GM12878 (cell line): ENCODE measurements at regions not wholly inside any gene's neighbourhood (a gene's known extent, or its start where the extent isn't known, plus 50 kb on each side); places are given as distances from the start of the nearest gene placed in this dataset.

Experiments used
- ATAC-seq: fragments of 200-7000 bp; cut with Tn5 transposase; 3 replicates; pipeline ENCODE4 v1.9.1; 2020; ENCODE audit warnings: mild to moderate bottlenecking, moderate library complexity
- BruUV-seq: library from RNA; stranded (reverse); fragments of 400-500 nt; replicated peaks from 2 replicates; lab custom pipeline; 2021; lab: Mats Ljungman, UMichigan
- CTCF ChIA-PET: fragments of 300-600 bp; sonication (Branson Sonifier 250); formaldehyde crosslinking; extraction: SDS; loops from one replicate; lab custom pipeline; 2021; ENCODE audit warnings: inconsistent platforms; lab: Yijun Ruan, JAX
- POLR2A ChIA-PET: fragments of 350-600 bp; formaldehyde crosslinking; extraction: SDS; loops from one replicate; lab custom pipeline; 2021; ENCODE audit warnings: inconsistent platforms; lab: Charles Lee
- RAD21 ChIA-PET: fragments of 300-600 bp; sonication (Branson Sonifier 250); formaldehyde crosslinking; loops from one replicate; lab custom pipeline; 2023; ENCODE audit warnings: antibody characterized with exemption; ENCODE audit not compliant: unreplicated experiment; lab: Charles Lee
- SMC1A ChIA-PET: fragments of 300-600 bp; sonication (Branson Sonifier 250); formaldehyde crosslinking; loops from one replicate; lab custom pipeline; 2023; ENCODE audit not compliant: unreplicated experiment, uncharacterized antibody; lab: Charles Lee
- DNase-seq: peaks from one replicate; pipeline ENCODE4 v3.0.0-alpha.2; 2011; ENCODE audit warnings: low read depth, low spot score
- FAIRE-seq: peaks from 3 replicates; lab custom pipeline; 2011; peaks lifted over from hg19 to GRCh38; lab: Jason Lieb, UNC
- H2AFZ ChIP-seq: 2 replicates; pipeline ENCODE4 v1.6.0; 2011; ENCODE audit warnings: low read depth, low read length, control low read depth; ENCODE audit not compliant: control insufficient read depth
- H3K27ac ChIP-seq: 2 replicates; pipeline ENCODE4 v1.5.1; 2011; ENCODE audit warnings: control low read depth; ENCODE audit not compliant: control insufficient read depth, insufficient read depth
- H3K27me3 ChIP-seq, 2 experiments: replicated peaks in 1 of 2; 2 replicates each; pipeline versions ENCODE4 v1.6.0 to v1.6.1; 2011; ENCODE audit warnings: low read length in 1 of 2; ENCODE audit not compliant: control insufficient read depth in 2 of 2, insufficient read depth in 2 of 2
- H3K36me3 ChIP-seq, 2 experiments: 2 replicates each; pipeline ENCODE4 v1.5.1; 2011; ENCODE audit warnings: low read length in 1 of 2; ENCODE audit not compliant: control insufficient read depth in 2 of 2, insufficient read depth in 2 of 2
- H3K4me1 ChIP-seq: 2 replicates; pipeline ENCODE4 v1.6.1; 2011; ENCODE audit warnings: mild to moderate bottlenecking, low read length, moderate library complexity, mixed read lengths; ENCODE audit not compliant: control insufficient read depth, insufficient read depth
- H3K4me2 ChIP-seq: 2 replicates; pipeline ENCODE4 v1.6.0; 2011; ENCODE audit warnings: control low read depth; ENCODE audit not compliant: control insufficient read depth, insufficient read depth
- H3K4me3 ChIP-seq: fragments of 200-600 bp; sonication (generic); 2 replicates; pipeline ENCODE4 v1.5.1; 2016
- H3K79me2 ChIP-seq: 2 replicates; pipeline ENCODE4 v1.6.0; 2011; ENCODE audit warnings: low read length; ENCODE audit not compliant: control insufficient read depth, insufficient read depth
- H3K9ac ChIP-seq: 2 replicates; pipeline ENCODE4 v1.8.0; 2011; ENCODE audit warnings: low read length, control low read depth, mixed read lengths; ENCODE audit not compliant: control insufficient read depth, insufficient read depth
- H3K9me3 ChIP-seq: replicated peaks from 3 replicates; pipeline ENCODE4 v1.5.1; 2011; ENCODE audit warnings: mild to moderate bottlenecking, low read length; ENCODE audit not compliant: control insufficient read depth, insufficient read depth
- H4K20me1 ChIP-seq: 2 replicates; pipeline ENCODE4 v1.6.0; 2011; ENCODE audit not compliant: control insufficient read depth, insufficient read depth
- MEF2A ChIP-seq: IDR thresholded peaks from 2 replicates; pipeline ENCODE4 v1.6.1; 2011; ENCODE audit warnings: low read depth, mild to moderate bottlenecking, low read length, moderate library complexity; ENCODE audit not compliant: insufficient read depth
- NFIC ChIP-seq: IDR thresholded peaks from 2 replicates; pipeline ENCODE4 v1.6.1; 2012; ENCODE audit warnings: low read depth, mild to moderate bottlenecking, inconsistent platforms, low read length, moderate library complexity
- NR2C2 ChIP-seq: IDR thresholded peaks from 2 replicates; pipeline ENCODE4 v1.6.1; 2011; ENCODE audit warnings: borderline replicate concordance, low read depth; ENCODE audit not compliant: control insufficient read depth, insufficient read length
- POLR2AphosphoS2 ChIP-seq: IDR thresholded peaks from 2 replicates; pipeline ENCODE4 v1.6.1; 2011; ENCODE audit warnings: low read depth, mild to moderate bottlenecking, low read length, improper control_type of control experiment, moderate library complexity
- POU2F2 ChIP-seq: IDR thresholded peaks from 3 replicates; pipeline ENCODE4 v1.6.1; 2011; ENCODE audit warnings: low read depth, mild to moderate bottlenecking, low read length, borderline replicate concordance
- RCOR1 ChIP-seq: conservative IDR thresholded peaks from 2 replicates; pipeline ENCODE4 v1.6.1; 2012; ENCODE audit warnings: low read depth, low read length, improper control_type of control experiment
- RELA ChIP-seq: fragments of 450-650 bp; IDR thresholded peaks from 2 replicates; pipeline ENCODE4 v1.8.0; 2014; ENCODE audit warnings: borderline replicate concordance; ENCODE audit not compliant: partially characterized antibody
- SRF ChIP-seq, 2 experiments: IDR thresholded peaks; 2 replicates each; pipeline ENCODE4 v1.6.1; 2011; ENCODE audit warnings: low read depth in 2 of 2, low read length in 2 of 2, mild to moderate bottlenecking in 1 of 2, moderate library complexity in 1 of 2
- YY1 ChIP-seq: IDR thresholded peaks from 2 replicates; pipeline ENCODE4 v1.6.1; 2011; ENCODE audit warnings: low read depth, mild to moderate bottlenecking, low read length
- ZNF384 ChIP-seq: IDR thresholded peaks from 2 replicates; pipeline ENCODE4 v1.6.1; 2012; ENCODE audit warnings: low read depth, mild to moderate bottlenecking, low read length, improper control_type of control experiment, borderline replicate concordance
- WGBS: methylation state at CpG from one replicate; pipeline ENCODE4 v1.1.6; 2016; ENCODE audit warnings: low lambda C conversion rate; ENCODE audit not compliant: insufficient replicate concordance, insufficient coverage; ENCODE audit errors: missing lambda C conversion rate; 5-methylcytosine and 5-hydroxymethylcytosine counted together
- in situ Hi-C: fragments of 300-500 bp; cut with MboI; formaldehyde crosslinking; loops from 9 replicates; pipeline ENCODE4 v1.14.3; 2018; ENCODE audit warnings: mixed read lengths
- intact Hi-C: fragments of 100-400 bp; cut with micrococcal nuclease; formaldehyde crosslinking; loops from one replicate; pipeline ENCODE4 v1.14.2; 2022; ENCODE audit not compliant: unreplicated experiment
- TF ChIP-seq, protein P1 (sequence below): fragments of 450-650 bp; conservative IDR thresholded peaks from 2 replicates; pipeline ENCODE4 v1.6.1; 2017; ENCODE audit warnings: mild to moderate bottlenecking, moderate library complexity
- TF ChIP-seq, protein P2 (sequence below): IDR thresholded peaks from 2 replicates; pipeline ENCODE4 v1.6.1; 2012; ENCODE audit warnings: low read length, inconsistent platforms

DNA sequence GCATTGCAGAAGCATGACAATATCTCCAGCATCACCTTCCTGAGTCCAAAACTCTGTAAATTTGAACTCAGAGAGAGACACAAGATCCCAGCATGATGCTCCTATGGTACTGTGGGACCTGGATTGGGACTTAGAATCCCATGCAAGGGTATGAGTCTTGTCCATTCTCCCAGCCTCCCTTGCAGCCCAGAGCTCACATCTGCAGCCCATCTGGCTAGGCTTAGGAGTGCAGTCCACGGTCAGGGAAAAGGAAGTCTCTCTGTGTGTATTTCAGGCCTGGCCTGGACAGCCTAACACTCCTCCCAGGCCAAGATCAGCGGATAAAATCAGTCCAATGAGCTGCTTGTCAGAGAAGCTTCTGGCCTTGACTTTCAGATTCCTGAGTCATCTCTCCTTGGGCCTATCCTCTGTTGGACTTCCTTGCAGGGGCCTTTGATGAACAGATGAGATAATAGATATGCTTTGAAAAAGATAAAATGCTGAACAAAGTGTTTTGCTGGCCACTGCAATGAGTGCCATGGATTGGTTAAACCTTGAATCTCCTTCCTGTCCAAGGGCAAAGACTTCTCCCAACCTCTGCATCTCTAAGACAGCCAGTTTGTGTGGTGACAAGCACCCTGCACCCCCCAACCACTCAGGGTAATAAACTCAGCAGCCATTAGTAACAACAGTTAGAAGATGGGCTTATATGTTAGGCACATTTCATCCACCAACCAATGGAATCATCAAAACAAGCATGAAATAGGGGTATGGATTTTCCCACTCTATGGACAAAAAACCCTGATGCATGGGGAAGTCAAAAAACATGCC lies 412.8 kb upstream of the TBX3 start:
- CTCF ChIA-PET = no interaction called here
- BruUV-seq = no TSS peak
- WGBS = 0% methylated on average over 2 of the region's 2 CpGs

More for the DNA sequence above, 412.8 kb upstream of the TBX3 start:
- TF ChIP-seq, protein P1, sequence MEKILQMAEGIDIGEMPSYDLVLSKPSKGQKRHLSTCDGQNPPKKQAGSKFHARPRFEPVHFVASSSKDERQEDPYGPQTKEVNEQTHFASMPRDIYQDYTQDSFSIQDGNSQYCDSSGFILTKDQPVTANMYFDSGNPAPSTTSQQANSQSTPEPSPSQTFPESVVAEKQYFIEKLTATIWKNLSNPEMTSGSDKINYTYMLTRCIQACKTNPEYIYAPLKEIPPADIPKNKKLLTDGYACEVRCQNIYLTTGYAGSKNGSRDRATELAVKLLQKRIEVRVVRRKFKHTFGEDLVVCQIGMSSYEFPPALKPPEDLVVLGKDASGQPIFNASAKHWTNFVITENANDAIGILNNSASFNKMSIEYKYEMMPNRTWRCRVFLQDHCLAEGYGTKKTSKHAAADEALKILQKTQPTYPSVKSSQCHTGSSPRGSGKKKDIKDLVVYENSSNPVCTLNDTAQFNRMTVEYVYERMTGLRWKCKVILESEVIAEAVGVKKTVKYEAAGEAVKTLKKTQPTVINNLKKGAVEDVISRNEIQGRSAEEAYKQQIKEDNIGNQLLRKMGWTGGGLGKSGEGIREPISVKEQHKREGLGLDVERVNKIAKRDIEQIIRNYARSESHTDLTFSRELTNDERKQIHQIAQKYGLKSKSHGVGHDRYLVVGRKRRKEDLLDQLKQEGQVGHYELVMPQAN = no peak
- TF ChIP-seq, protein P2, sequence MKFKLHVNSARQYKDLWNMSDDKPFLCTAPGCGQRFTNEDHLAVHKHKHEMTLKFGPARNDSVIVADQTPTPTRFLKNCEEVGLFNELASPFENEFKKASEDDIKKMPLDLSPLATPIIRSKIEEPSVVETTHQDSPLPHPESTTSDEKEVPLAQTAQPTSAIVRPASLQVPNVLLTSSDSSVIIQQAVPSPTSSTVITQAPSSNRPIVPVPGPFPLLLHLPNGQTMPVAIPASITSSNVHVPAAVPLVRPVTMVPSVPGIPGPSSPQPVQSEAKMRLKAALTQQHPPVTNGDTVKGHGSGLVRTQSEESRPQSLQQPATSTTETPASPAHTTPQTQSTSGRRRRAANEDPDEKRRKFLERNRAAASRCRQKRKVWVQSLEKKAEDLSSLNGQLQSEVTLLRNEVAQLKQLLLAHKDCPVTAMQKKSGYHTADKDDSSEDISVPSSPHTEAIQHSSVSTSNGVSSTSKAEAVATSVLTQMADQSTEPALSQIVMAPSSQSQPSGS = no peak
- TF ChIP-seq SRF (IDR thresholded peaks at IDR 0.05; ENCODE audit: low read depth in 2 of 2, low read length in 2 of 2) = no peak
- no peak for TF ChIP-seq MEF2A
- TF ChIP-seq NR2C2 = no peak
- no peak for TF ChIP-seq RELA
- no peak for TF ChIP-seq NFIC
- no peak for TF ChIP-seq POU2F2
- TF ChIP-seq YY1 = no peak
- no peak for TF ChIP-seq POLR2AphosphoS2
- no peak for TF ChIP-seq RCOR1
- no peak for TF ChIP-seq ZNF384
- TF ChIP-seq, all 136 proteins: peak for 0
- no peak overlapping the region for H3K27ac ChIP-seq
- no peaks in the 10 kb centered on the region for H3K79me2 ChIP-seq
- H3K9me3 ChIP-seq = no peaks in the 10 kb centered on the region
- H3K4me3 ChIP-seq = no peak overlapping the region
- H3K4me2 ChIP-seq = no peak overlapping the region
- no peak for DNase-seq
- H3K27me3 ChIP-seq = no peaks in the 10 kb centered on the region
- no peak for FAIRE-seq
- H3K36me3 ChIP-seq = no peaks in the 10 kb centered on the region
- no peak for ATAC-seq
- ChIA-PET RAD21 (no interaction called here), POLR2A (no interaction called here), SMC1A (interaction anchor here (0.6 kb wide), 1 partner anchor 18 kb away, joined by 3 read pairs; no protein-coding TSS in a partner anchor)
- in situ Hi-C loops = no loop called here
- H3K9ac ChIP-seq = no peak overlapping the region
- intact Hi-C loops = no loop called here
- no peaks in the 10 kb centered on the region for H4K20me1 ChIP-seq
- no peaks in the 10 kb centered on the region for H3K4me1 ChIP-seq
- no peak overlapping the region for H2AFZ ChIP-seq
